ENCODE measurements at regions not wholly inside any gene's neighbourhood (a gene's known extent, or its start where the extent isn't known, plus 50 kb on each side); places are given as distances from the start of the nearest gene placed in this dataset.

DNA sequence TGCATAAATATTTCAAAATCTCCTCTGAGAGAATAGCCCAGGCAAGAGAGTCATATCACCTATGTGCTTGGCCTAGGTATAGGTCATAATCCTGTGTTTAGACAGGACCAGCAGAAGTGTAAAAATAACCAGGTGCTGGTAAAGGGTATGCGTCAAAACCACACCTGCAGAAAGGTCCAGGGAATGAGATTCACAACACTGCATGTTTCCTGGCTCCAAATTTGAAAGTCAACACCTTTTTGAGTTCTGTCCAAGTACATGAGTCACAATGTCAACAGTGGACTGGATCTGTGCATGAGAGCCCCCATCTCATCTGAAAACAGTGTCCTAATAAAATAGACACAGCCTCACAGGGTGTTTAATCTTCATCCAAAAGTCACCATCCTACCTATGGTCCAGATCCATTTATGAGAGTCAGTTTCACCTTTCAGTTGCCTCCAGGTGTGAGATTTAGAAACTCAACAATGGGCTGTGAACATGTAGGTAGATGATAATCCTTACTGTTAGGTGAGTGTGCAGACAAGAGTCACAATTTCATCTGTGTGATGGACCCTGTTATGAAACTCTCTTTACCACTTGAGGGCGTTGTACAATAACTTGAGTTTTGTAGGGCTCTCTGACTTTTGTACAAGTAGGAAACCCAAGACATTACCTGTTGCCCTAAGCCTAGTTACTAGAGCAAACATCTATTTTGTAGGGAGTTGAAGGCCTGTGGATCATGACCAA lies 2100.7 kb downstream of the TP53TG3F start:
- no peak for ATAC-seq (replicated peaks)
- Mint-ChIP-seq H3K36me3 (ENCODE audit: insufficient read depth) (no peaks in the 10 kb centered on the region), H3K4me3 (peak overlapping the region in 1 of 2 donors; percentile 11), H3K27ac (no peak overlapping the region), H3K4me1 (ENCODE audit: low read depth in 2 of 2) (peaks cover 1 to 3% of the 10 kb centered on the region in 2 donors), H3K9me3 (peaks cover 8 to 19% of the 10 kb centered on the region in 2 donors), H3K27me3 (no peaks in the 10 kb centered on the region)
- no peak for DNase-seq

GRCh38 chr16:35560637-35560984 lies 2101.2 kb downstream of the TP53TG3F start:
- Mint-ChIP-seq H3K36me3 (ENCODE audit: insufficient read depth) (no peaks in the 10 kb centered on the region), H3K4me1 (ENCODE audit: low read depth in 2 of 2) (peaks cover 3% of the 10 kb centered on the region in 2 donors), H3K9me3 (peaks cover 10 to 23% of the 10 kb centered on the region in 2 donors), H3K27ac (no peak overlapping the region), H3K4me3 (no peak overlapping the region), H3K27me3 (no peaks in the 10 kb centered on the region)
- no peak for ATAC-seq (replicated peaks)
- DNase-seq, result no peak

DNA sequence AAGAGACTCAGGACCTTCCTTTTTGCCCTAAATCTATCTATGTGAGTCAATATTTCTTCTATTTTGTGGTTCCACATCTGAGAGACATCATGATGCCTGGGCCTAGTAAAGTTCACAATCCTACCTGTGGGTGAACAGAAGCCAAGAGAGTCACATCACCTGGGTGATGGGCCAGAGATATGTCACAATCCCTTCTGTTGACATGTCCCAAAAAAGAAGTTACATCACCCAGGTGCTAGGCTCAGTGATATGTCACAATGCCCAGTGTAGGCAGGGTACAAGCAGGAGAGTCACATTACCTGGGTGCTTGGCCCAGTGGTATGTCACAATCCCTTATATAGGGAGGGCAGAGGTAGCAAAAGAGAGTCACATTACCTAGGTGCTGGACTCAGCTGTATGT lies 2101.9 kb downstream of the TP53TG3F start:
- no peaks in the 10 kb centered on the region for H3K27me3 Mint-ChIP-seq
- DNase-seq (no peak), ATAC-seq (replicated peaks) (no peak)
- peaks cover 3% of the 10 kb centered on the region in 2 donors for H3K4me1 Mint-ChIP-seq (ENCODE audit: low read depth in 2 of 2)
- H3K36me3 Mint-ChIP-seq (ENCODE audit: insufficient read depth), result no peaks in the 10 kb centered on the region
- no peak overlapping the region for H3K4me3 Mint-ChIP-seq
- peaks cover 11 to 26% of the 10 kb centered on the region in 2 donors for H3K9me3 Mint-ChIP-seq
- no peak overlapping the region for H3K27ac Mint-ChIP-seq

- peaks cover 14 to 26% of the 10 kb centered on the region in 2 donors for H3K9me3 Mint-ChIP-seq
- H3K4me1 Mint-ChIP-seq (ENCODE audit: low read depth in 2 of 2), result peaks cover 3% of the 10 kb centered on the region in 2 donors
- no peaks in the 10 kb centered on the region for H3K36me3 Mint-ChIP-seq (ENCODE audit: insufficient read depth)
- DNase-seq (no peak), ATAC-seq (replicated peaks) (no peak)
- H3K27ac Mint-ChIP-seq, result no peak overlapping the region
- H3K27me3 Mint-ChIP-seq, result no peaks in the 10 kb centered on the region
- no peak overlapping the region for H3K4me3 Mint-ChIP-seq
Observed at GRCh38 chr16:35562471-35562870, 2103.1 kb downstream of the TP53TG3F start.

GRCh38 chr16:35562919-35563318 lies 2103.5 kb downstream of the TP53TG3F start:
- DNase-seq, result no peak
- no peak for ATAC-seq (replicated peaks)
- Mint-ChIP-seq H3K4me3 (no peak overlapping the region), H3K9me3 (peaks cover 16 to 29% of the 10 kb centered on the region in 2 donors), H3K36me3 (ENCODE audit: insufficient read depth) (no peaks in the 10 kb centered on the region), H3K27me3 (no peaks in the 10 kb centered on the region), H3K27ac (no peak overlapping the region), H3K4me1 (ENCODE audit: low read depth in 2 of 2) (peaks cover 3% of the 10 kb centered on the region in 2 donors)

DNA sequence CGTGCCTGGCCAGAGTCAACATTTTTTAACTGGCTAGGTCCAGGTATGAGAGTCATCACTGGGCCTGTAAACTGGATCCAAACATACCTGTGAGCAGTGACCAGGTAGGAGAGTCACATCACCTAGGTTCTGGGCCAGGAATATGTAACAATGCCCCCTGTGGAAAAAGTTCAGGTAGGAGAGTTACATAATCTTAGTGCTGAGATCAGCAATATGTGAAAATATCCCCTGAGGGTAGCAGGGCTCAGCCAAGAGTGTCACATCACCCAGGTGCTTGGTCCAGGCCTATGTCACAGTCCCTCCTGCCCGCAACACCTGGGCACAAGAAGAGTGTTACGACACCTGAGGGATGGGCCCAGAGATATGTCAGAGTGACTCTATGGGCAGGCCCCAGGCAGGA lies 2104.7 kb downstream of the TP53TG3F start:
- no peaks in the 10 kb centered on the region for H3K27me3 Mint-ChIP-seq
- H3K36me3 Mint-ChIP-seq (ENCODE audit: insufficient read depth), result no peaks in the 10 kb centered on the region
- ATAC-seq (replicated peaks), result no peak

GRCh38 chr16:35564889-35565288 lies 2105.5 kb downstream of the TP53TG3F start:
- H3K27ac Mint-ChIP-seq, result no peak overlapping the region
- DNase-seq (no peak), ATAC-seq (replicated peaks) (no peak)
- peaks cover 3% of the 10 kb centered on the region in 2 donors for H3K4me1 Mint-ChIP-seq (ENCODE audit: low read depth in 2 of 2)
- H3K36me3 Mint-ChIP-seq (ENCODE audit: insufficient read depth), result no peaks in the 10 kb centered on the region
- no peak overlapping the region for H3K4me3 Mint-ChIP-seq
- no peaks in the 10 kb centered on the region for H3K27me3 Mint-ChIP-seq
- H3K9me3 Mint-ChIP-seq, result peaks cover 9 to 33% of the 10 kb centered on the region in 2 donors

More for the DNA sequence above, 2104.7 kb downstream of the TP53TG3F start:
- DNase-seq, result no peak
- H3K4me1 Mint-ChIP-seq (ENCODE audit: low read depth in 2 of 2), result peaks cover 3% of the 10 kb centered on the region in 2 donors
- H3K4me3 Mint-ChIP-seq, result no peak overlapping the region
- no peak overlapping the region for H3K27ac Mint-ChIP-seq
- peaks cover 13 to 34% of the 10 kb centered on the region in 2 donors for H3K9me3 Mint-ChIP-seq

DNA sequence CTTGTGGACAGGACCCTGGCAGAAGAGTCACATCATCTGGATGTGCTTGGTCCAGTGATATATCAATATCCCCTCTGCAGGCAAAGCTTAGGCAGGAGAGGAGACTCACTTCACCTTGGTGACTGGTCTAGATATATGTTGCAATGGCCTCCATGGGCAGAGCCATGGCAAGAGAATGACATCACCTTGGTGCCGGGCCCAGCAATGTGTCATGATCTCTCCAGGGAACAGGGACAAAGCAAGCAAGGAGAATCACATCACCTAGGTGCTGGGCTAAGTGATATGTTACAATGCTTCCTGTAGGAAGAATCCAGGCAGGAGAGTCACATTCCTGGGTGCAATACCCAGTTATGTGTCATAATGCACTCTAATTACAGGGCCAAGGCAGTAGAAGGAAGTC lies 2106.2 kb downstream of the TP53TG3F start:
- Mint-ChIP-seq H3K9me3 (peaks cover 10 to 31% of the 10 kb centered on the region in 2 donors), H3K4me1 (ENCODE audit: low read depth in 2 of 2) (peaks cover 3% of the 10 kb centered on the region in 2 donors), H3K27ac (no peak overlapping the region), H3K4me3 (no peak overlapping the region), H3K36me3 (ENCODE audit: insufficient read depth) (no peaks in the 10 kb centered on the region), H3K27me3 (no peaks in the 10 kb centered on the region)
- ATAC-seq (replicated peaks) (no peak), DNase-seq (no peak)

DNA sequence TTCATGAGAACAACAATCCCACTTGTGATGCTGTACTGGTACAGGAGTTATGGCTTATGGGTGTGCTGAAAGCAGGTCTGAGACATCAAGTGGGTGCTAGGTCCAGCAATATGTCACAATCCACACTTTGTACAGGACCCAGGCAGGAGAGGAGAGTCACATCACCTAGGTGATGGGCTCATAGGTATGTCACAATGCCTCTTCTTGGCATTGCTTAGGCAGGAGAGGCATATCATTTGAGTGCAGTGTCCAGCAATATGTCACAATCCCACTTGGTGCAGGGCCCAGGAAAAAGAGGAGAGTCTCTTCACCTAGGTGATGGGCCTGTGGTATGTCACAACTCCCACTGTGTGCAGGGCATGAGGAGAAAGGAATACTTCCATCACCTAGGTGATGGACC lies 2110.0 kb downstream of the TP53TG3F start:
- H3K9me3 Mint-ChIP-seq, result peaks cover 13 to 41% of the 10 kb centered on the region in 2 donors
- no peak overlapping the region for H3K4me3 Mint-ChIP-seq
- no peaks in the 10 kb centered on the region for H3K27me3 Mint-ChIP-seq
- peaks cover 0 to 4% of the 10 kb centered on the region in 2 donors for H3K4me1 Mint-ChIP-seq (ENCODE audit: low read depth in 2 of 2)
- no peak for DNase-seq
- H3K36me3 Mint-ChIP-seq (ENCODE audit: insufficient read depth), result no peaks in the 10 kb centered on the region
- no peak overlapping the region for H3K27ac Mint-ChIP-seq
- no peak for ATAC-seq (replicated peaks)

DNA sequence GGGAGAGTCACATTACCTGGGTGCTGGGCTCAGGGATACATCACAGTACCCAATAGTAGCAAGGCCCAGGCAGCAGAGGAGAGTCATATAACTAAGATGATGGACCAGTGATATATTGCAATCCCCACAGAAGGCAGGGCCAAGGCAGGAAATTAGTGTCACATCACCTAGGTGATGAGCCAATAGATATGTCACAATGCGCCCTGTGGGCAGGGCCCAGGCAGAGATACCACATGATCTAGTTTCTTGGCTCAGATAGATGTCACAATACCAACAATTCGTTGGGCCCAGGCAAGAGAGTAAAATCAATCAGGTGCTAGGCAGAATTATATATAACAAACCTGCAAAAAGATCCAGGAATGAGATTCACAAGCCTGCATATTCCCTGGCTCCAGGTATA lies 2111.5 kb downstream of the TP53TG3F start:
- DNase-seq (no peak), ATAC-seq (replicated peaks) (no peak)
- Mint-ChIP-seq H3K4me3 (no peak overlapping the region), H3K27me3 (no peaks in the 10 kb centered on the region), H3K36me3 (ENCODE audit: insufficient read depth) (no peaks in the 10 kb centered on the region), H3K9me3 (peaks cover 12 to 42% of the 10 kb centered on the region in 2 donors), H3K27ac (no peak overlapping the region), H3K4me1 (ENCODE audit: low read depth in 2 of 2) (peaks cover 0 to 2% of the 10 kb centered on the region in 2 donors)

DNA sequence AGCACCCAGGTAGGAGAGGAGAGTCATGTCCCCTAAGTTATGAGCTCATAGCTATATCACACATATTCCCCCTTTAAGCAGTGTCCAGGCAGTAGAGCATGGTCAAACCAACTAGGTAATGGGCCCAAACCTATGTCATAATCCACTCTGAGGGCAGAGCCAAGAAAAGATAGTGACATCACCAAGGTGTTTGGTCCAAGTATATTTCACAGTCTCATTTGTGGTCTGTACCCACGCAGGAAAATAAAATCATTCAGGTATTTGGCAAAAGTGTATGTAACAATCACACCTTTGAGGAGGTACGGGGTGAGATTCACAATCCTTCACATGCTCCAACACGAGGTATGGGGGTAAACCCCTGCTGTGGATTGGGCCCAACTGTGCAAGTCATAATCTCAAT lies 2112.8 kb downstream of the TP53TG3F start:
- H3K27ac Mint-ChIP-seq, result no peak overlapping the region
- no peaks in the 10 kb centered on the region for H3K36me3 Mint-ChIP-seq (ENCODE audit: insufficient read depth)
- DNase-seq (no peak), ATAC-seq (replicated peaks) (no peak)
- H3K9me3 Mint-ChIP-seq, result peaks cover 15 to 42% of the 10 kb centered on the region in 2 donors
- H3K4me1 Mint-ChIP-seq (ENCODE audit: low read depth in 2 of 2), result peaks cover 0 to 2% of the 10 kb centered on the region in 2 donors
- no peaks in the 10 kb centered on the region for H3K27me3 Mint-ChIP-seq
- H3K4me3 Mint-ChIP-seq, result no peak overlapping the region

DNA sequence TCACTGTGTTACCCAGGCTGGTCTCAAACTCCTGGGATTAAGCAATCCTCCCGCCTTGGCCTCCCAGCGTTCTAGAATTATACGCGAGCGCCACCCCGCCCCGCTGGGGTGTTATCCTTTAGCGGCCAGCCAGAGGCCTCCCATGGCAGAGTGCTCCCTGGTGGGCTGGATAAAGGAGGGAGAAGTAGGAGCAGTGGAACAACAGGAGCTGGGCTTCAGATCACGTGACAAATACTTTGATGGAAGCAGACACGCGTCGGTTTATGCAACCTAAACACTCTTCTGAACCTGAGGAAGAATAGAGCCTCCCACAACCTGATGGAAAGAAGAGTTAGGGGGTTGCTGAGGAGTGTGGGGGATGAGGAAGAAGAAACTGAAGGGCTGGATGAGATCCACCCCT lies 2114.0 kb downstream of the TP53TG3F start:
- Mint-ChIP-seq H3K4me1 (ENCODE audit: low read depth in 2 of 2) (peaks cover 0 to 2% of the 10 kb centered on the region in 2 donors), H3K36me3 (ENCODE audit: insufficient read depth) (no peaks in the 10 kb centered on the region), H3K27ac (no peak overlapping the region), H3K9me3 (peaks cover 18 to 46% of the 10 kb centered on the region in 2 donors), H3K4me3 (no peak overlapping the region), H3K27me3 (no peaks in the 10 kb centered on the region)
- DNase-seq, result no peak
- no peak for ATAC-seq (replicated peaks)

DNA sequence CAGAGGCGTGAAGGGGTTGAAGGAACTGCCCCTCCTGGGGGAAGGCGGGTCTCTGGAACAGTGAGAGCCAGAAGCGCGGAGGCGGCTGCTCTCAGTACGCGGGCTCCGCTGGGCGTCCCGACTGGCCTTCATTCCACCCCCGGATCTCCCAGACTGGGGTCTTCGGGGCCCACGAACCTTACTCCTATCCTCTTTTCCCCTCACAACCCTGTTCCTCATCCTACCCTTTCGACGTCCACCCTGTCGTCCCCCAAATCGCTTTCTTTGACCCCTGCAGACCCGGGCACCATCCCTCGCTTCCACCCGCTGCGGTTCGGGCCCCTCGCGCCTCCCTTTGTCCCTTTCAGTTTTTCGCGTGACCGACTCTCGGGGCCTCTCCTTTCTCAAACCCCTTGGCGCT lies 2114.6 kb downstream of the TP53TG3F start:
- peaks cover 0 to 2% of the 10 kb centered on the region in 2 donors for H3K4me1 Mint-ChIP-seq (ENCODE audit: low read depth in 2 of 2)
- H3K9me3 Mint-ChIP-seq, result peaks cover 22 to 46% of the 10 kb centered on the region in 2 donors
- no peaks in the 10 kb centered on the region for H3K36me3 Mint-ChIP-seq (ENCODE audit: insufficient read depth)
- H3K27me3 Mint-ChIP-seq, result no peaks in the 10 kb centered on the region
- H3K27ac Mint-ChIP-seq, result no peak overlapping the region
- no peak overlapping the region for H3K4me3 Mint-ChIP-seq
- DNase-seq (no peak), ATAC-seq (replicated peaks) (no peak)

Measured in effector memory CD8-positive, alpha-beta T cell (primary cell).